ENCODE measurements at regions not wholly inside any gene's neighbourhood (a gene's known extent, or its start where the extent isn't known, plus 50 kb on each side); places are given as distances from the start of the nearest gene placed in this dataset.
"Not testable (repeated sequence)": the region's sequence is repeated elsewhere in the genome, so short reads cannot be mapped to it uniquely, and the experiment has no call there.

DNA sequence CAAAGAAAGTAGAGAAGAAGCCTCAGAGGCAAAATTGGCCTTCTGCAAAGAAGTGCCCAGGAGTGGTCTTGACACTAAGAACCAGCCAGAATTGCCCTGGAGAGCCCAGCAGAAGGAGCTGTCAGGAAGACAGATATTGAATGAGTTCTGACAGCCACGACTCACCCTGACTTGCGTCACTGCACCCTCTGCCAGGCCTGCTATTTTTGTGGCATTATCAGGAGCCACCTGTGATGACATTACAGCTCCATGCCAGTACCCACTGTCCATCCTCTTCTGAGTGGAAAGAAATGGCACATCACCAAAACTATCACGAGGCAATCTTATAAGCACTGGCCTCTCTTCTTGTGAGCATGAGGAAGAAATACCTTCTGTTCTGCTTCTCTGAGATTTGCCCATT, 67.7 kb downstream of the SMIM20 start:
- no peak for DNase-seq

DNA sequence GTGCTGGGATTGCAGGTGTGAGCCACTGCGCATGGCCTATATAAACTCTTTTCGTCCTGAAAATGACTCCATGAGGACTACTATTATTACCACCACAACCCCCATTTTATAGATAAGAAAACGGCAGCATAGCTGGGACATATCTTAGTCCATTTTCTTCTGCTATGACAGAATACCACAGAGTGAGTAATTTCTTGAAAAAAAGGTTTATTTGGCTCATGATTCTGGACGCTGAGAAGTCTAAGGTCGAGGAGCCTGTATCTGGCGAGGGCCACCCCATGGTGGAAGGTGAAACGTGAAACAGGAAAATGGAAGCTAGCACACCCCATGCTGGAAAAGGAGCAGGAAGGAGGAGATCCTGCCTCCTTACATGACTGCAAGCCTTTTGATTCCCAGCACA, 68.9 kb downstream of the SMIM20 start:
- no peak for DNase-seq

DNA sequence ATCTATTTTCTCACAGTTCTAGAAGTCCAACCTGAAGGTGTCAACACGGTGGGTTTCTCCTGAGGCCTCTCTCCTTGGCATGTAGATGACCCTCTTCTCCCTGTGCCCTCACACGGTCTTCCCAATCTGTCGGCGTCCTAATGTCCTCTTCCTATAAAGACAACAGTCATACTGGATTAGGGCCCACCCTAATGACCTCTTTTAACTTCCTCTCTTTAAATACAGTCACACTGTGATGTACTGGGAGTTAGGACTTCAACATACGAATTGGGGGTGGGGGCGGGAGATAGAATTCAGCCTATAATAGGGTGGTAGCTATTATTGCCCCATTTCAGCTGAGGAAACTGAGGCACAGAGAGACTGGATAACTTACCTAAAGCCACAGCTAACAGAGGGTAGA, 70.2 kb downstream of the SMIM20 start:
- DNase-seq, result no peak

DNA sequence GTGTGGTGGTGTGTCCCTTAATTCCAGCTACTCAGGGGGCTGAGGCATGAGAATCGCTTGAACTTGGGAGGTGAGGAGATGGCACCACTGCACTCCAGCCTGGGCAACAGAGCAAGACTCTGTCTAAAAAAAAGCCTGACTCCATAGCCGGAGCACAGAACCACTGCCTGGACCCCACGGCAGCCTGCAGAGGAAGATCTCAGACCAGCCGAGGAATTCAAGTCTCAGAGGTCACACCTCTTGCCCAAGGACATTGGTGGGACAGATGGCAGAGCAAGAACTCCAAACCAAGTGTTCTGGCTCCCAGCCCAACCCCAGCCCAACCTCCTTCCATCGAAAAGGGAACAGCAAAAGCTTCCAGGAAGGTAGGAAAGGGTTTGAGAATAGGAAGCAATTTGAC, 70.8 kb downstream of the SMIM20 start:
- DNase-seq, result no peak

DNA sequence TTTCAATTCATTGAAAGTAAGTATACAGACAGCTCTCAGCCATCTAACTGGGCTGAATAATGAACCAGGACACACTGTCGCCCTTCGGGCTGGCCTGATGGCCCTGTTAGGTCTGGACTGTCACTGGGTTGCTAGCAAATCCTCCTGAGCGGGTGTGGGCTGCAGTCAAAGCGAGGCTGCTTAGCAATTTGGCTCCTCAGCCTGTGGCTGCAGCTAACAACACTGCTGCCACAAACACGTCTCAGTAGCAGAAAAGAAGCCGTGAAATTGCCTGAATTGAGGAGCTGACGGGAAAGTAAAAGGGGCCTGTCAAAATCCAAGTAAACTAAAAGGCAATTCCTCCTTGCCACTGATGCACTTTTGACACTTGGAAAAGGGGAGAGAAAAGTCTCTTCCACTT, 72.8 kb downstream of the SMIM20 start:
- no peak for DNase-seq

DNA sequence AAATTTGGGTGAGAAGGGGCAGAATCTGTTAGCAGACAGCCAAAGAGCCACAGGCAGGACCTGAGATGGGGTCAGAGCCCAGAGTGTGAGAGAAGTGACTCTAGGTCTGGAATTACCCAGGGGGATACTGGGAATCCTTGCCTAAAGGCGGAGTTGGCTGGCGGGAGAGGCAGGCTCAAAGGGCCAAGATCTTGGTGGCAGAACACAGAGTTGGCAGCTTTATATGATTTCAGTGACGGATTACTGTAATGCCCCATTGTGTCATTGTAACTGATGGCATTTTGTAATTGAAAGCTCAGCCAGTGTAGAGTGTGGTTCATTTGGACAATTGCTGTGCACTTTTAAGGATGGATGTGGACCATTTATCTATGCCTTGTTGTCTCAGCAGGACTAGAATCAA, 77.3 kb downstream of the SMIM20 start:
- no peak for DNase-seq

DNA sequence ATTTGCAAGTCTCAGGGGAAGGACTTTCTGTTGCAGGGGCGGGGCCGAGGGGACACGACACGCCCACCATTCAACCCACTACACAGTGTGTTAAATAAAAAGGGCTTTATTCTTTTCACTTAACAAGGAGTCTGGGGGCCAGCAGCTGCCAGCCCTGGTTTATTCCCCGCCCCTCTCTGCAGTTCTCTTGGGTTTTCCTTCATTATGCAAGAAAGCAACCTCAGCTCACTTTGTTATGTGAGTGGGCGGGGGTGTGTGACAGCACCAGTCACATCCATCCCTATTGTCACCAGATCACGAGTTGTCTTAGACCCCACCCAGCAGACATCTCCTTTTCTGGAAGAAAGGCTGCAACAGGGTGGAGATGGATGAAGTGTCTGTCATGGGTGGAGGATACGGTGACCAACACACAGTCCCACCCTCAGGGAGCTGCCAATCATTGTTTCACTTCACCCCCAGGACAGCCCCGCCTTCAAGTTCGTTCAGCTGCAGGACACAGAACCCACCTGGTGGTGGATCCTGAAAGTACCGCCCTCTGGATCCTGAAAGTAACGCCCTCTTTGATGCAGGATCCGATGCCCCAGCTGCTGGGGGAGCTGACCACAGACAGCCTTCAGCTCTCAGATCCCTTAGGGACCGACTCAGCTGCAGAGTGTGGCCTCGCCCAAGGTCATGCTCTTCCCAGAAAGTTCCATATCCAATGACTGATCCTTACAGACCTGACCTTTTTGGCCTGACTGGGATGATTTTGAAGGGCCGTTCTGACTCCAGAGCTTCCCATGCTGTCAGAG, 79.6 kb downstream of the SMIM20 start:
- DNase-seq, result peak; percentile 20

DNA sequence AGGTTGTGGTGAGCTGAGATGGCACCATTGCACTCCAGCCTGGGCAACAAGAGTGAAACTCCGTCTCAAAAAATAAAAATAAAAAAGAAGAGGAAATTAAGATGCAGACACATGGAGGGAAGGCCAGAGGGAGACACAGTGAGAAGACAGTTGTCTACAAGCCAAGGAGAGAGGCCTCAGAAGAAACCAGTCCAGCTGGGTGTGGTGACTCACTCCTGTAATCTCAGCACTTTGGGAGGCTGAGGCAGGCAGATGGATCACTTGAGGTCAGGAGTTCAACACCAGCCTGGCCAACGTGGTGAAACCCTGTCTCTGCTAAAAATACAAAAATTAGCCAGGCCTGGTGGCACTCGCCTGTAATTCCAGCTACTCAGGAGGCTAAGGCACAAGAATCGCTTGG, 80.6 kb downstream of the SMIM20 start:
- DNase-seq, result peak; percentile 78

DNA sequence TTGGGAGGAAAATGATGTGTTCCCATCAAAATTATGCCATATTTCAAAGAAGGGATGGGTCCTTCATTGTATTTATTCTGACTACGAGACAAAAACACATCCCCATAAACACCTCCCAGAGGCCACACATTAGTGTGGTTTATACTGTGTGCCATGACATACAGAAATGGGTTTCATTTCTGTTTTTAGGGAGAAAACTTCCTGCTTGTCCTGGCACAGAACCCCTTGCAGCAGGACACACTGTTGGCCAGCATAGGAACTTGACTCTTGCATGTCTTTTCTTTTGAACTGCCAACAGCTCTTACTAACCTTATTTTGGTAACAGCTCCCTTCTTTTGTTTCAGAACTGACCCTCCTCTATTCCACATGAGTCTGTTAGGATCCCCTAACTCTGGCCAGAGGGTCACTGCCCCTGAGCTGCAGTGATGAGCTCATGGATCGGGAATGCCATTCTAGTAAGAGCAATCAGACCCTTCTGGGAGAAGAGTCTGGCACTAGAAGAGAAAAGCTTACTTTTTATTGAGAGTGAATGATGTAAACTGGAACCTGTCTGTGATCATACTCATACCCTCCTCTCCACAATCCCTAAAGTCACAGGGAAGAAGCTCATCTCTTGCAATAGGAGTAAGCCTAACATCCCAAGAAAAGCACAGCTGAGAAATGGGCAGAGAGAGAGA, 86.4 kb downstream of the SMIM20 start:
- DNase-seq, result peak; percentile 71

DNA sequence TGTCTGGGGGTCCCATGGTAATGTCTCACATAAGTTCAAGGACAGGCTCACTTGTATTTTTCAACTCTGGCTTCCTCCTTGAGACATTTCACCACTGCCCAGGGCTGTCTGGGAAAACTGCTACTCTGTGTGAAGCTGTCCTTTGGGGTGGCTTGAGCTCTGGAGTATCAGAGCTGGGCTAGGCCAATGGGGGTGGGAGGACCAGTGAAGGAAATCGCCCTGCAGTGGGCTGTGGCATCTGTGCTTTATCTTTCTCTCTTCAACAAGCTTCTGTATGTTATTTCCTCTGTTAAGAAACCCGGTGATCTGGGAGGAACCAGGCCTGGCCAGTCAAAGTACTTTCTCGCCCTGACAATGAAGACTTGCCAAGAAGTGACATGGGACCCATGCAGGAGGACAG, 87.4 kb downstream of the SMIM20 start:
- no peak for DNase-seq

DNA sequence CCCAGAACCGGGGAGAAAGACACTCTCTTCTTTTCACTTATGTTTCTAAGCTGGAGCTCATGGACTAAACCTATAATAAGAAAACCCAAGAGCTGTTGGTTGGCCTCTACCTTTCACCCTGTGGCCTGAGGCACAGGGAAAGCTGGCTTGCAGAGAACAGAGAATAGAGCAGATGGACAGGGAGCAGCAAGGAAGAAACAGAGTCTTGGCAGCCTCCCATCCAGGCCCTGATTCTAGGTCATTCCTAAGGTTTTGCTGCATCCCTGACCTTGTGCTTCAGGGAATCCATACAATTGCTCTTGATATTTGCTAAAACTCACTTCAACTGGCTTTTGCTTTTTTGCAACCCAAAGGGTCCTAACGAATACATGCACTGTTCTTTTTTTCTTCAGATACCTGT, 87.8 kb downstream of the SMIM20 start:
- DNase-seq, result no peak

DNA sequence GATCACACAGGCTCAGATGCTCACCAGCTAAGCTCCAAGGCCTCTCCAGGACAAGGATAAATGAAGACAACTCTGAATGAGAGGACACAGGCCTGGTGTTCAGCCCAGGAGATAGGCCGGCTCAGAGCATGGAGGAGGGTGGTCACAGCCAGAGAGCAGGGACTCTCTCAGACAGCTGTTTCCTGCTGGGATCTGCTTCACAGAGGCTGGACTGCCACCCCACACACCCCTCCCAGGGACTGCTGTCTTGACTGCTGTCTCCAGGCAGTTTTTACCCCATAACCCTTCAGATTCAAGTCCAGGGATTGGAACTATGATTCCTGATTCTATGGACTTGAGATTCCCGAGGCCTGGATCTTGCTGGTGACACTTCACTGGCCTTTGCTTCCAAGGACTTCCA, 89.0 kb downstream of the SMIM20 start:
- DNase-seq, result no peak

DNA sequence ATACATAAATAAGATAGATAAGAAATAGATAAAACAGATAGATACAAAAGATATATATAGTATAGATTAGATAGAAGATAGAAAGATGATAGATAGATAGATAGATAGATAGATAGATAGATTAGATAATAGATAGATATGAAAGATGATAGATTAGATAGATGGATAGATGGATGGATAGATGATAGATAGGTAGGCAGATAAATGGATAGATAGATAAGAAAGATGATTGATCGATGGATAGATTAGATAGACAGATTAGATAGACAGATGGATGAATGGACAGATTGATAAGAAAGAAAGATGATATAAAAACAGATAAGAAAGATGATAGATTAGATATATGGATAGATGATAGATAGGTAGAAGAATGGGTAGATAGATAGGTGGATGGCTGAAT, 90.3 kb downstream of the SMIM20 start:
- no peak for DNase-seq

DNA sequence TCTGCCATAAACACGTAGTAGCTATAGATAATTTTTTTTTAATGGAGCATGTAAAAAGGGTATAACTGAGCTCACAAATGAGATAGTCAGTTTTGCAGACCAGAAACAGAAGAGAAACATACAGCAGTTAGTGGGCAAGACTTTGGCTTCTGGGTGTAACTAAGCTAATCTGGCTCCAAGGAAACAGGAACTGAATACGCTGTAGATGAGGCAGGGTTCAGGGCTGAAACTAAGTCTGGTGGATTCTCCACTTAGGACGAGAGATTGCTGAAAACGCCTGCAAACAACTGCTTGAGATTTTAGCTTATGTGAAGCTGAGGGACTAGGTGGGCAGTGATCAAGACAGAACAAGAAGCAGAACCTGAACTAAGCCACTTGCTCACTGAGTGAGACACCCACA, 91.7 kb downstream of the SMIM20 start:
- no peak for DNase-seq

DNA sequence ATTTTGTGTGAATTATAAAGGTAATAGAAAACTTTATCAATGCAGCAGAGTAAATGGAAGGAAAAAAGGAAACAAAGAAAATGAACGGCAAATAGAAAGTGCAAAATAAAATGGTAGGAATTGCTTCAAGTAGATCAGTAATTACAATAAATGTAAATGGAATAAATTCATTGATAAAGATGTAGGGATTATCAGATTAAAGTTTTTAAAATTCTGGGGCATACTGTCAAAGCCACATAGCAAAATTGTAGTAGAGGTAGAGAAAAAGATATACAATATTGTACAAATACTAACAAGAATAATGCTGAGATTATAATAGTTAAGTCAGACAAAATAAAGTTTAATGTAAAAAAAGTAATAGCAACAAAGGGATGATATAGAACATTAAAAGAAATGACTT, 94.7 kb downstream of the SMIM20 start:
- DNase-seq, result no peak

DNA sequence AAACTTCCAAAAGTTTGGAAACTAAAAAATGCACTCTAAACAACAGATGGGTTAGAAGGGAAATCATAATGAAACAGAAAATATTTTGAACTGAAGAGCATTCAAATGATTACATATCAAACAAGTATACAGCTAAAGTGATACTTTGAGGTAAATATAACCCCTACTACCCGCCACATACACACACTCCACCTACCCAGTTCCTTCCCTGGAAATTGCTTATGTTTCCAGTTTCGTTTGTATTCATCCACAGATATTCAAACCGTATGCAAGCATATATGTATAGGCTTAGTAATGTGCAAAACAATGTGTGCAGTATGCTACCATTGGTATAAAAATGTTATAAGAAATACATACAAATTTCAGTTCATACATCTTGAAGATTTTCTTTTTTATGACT, 95.5 kb downstream of the SMIM20 start:
- DNase-seq, result no peak

DNA sequence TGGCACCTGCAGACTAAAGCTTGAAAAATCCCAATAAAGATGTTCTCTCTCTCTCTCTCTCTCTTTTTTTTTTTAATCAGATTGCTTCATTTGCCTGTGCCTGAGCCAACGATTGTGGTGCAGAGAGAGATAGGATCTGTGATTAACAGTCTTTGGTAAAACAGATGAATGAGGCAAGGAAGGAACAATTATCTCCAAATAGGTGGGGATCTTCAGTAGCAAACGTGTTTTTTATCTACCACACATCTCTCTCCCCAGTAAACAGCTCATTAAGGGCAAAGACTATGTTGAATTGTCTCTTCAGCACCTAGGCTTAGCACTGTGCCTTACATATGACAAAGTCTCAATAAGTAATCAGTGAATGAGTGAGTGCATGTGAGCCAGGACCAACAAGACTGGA, 96.3 kb downstream of the SMIM20 start:
- no peak for DNase-seq

DNA sequence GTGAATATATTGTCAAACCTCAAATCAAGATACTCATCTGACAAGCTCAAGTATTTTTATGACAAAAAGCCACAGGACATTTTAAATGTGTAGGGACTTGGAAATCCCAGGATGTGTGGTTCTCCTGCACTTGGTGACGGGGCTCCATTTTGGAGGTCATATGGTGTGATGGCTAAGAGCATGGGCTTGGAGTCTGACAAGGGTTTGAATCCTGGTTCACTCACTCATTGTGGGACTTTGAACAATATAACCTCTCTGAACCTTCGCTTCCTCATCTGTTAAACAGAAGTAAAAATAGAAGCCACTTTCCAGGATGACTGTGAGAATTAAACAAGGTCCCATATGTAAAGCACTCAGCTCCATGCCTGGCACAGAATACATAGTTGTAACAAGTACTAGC, 99.6 kb downstream of the SMIM20 start:
- no peak for DNase-seq

DNA sequence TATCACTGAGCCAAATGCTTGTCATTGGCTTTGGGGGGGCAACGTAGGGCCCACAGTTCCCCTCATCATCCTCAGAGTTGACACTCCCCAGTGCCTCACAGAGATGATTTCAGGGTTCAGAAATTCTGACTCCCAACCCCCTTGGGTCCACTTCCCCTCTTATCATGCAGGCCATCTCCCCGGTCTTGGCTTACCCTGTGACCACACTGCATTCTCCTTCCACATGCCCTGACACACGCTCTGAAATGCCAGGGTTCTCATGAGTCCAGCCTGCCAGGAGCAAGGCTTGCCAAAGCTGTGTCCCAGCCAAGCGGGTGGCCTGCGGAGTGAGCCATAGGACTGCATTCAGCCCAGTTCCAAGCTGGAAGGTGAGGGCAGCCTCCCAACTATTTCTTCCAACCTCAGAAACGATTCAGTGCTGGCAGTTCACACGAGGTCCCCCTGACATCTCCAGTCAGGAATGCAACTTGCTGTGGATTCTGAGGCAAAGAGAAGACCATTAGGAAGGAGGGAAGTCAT, 101.2 kb downstream of the SMIM20 start:
- DNase-seq, result peak; percentile 99

DNA sequence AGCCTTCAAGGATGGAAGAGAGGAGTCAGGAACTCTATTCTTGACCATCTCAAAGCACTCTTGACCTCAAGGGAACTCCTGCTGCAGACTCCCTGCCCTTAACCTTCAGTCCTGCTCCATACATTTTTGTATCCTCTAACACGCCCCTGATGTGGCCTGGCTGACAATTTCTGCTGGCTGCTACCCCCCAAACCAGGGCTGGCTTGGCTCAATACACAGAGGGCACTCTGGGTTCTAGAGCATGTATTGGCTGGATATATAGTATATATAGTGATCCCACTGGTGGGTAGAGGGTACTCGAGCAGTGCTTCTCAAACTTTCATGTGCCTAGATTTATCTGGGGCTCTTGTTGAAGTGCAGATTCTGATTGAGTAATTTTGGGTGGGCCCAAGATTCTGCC, 101.9 kb downstream of the SMIM20 start:
- DNase-seq, result no peak

DNA sequence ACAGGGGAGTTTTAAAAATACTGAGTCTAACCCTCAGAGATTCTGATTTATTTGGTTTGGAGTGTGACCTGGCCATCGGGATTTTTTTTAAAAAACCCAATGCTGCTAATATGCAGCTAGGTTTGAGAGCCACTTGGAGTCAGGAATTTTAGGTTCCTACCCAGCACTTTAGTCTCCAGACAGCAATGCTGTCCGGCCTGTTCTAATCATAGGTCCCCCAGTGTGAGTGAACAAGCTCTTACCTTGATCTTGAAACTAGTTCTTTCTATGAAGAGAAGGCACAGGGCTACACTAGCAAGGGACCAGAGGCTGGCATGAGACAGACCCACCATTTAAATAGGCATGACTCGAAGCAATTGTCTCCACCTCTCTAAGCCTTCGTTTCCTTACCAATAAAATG, 103.5 kb downstream of the SMIM20 start:
- no peak for DNase-seq

DNA sequence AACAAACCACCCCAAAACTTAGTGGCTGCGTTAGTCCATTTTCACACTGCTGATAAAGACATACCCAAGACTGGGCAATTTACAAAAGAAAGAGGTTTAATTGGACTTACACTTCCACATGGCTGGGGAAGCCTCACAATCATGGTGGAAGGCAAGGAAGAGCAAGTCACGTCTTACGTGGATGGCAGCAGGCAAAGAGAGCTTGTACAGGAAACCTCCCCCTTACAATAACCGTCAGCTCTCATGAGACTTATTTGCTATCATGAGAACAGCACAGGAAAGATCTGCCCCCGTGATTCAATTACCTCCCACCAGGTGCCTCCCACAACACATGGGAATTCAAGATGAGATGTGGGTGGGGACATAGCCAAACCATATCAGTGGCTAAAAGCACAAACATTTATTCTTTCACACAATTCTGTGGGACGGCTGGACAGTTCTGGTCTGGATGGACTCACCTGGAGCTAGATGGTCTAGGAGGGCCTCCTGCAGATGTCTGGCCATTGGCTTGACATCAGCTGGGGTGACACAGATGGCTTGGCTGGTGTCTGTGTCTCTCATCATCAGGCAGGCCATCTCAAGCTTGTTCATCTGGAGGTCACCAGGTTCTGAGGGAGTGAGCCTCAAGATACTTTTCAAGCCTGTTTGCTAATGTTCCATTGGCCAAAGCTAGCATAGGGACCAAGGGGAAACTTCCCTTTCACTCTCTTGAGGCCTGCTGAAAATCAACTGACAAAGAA, 104.1 kb downstream of the SMIM20 start:
- not testable (repeated sequence) for DNase-seq

DNA sequence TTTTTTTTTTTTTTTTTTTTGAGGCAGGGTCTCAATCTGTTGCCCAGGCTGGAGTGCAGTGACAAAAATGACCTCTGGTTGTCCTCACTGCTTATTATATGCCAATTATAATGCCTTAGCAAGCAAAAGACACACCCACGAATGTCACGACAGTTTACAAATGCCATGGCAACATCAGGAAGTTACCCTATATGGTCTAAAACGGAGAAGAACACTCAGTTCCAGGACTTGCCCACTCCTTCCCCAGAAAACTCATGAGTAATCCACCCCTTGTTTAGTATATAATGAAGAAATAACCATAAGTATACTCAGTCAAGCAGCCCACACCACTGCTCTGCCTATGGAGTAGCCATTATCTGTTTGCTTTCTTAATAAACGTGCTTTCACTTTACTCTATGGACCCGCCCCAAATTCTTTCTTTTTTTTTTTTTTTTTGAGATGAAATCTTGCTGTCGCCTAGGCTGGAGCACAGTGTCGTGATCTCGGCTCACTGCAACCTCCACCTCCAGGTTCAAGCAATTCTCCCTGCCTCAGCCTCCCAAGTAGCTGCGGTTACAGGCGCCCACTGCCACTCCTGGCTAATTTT, 106.2 kb downstream of the SMIM20 start:
- DNase-seq, result peak; percentile 45
